Right renal cortex interstitium (tissue), 3 donors: ENCODE measurements at regions not wholly inside any gene's neighbourhood (a gene's known extent, or its start where the extent isn't known, plus 50 kb on each side); places are given as distances from the start of the nearest gene placed in this dataset.

Experiments
- DNase-seq, 3 donors: peaks; one replicate each; pipeline ENCODE4 v3.0.0-alpha.2; 2013; ENCODE audit warnings: low read depth in 3 of 3, low spot score in 2 of 3

- DNase-seq = no peak
These were observed 143.7 kb downstream of the SCP2D1 start for GRCh38 chr20:18957328-18957727.

- no peak for DNase-seq
These were observed 157.5 kb downstream of the SCP2D1 start for GRCh38 chr20:18971121-18971520.

- no peak for DNase-seq
These were observed 158.0 kb downstream of the SCP2D1 start for GRCh38 chr20:18971574-18971973.

GRCh38 chr20:18972251-18972876, 158.8 kb downstream of the SCP2D1 start:
- no peak for DNase-seq

GRCh38 chr20:18973529-18974173, 160.1 kb downstream of the SCP2D1 start:
- no peak for DNase-seq

GRCh38 chr20:18974660-18975059, 161.1 kb downstream of the SCP2D1 start:
- no peak for DNase-seq

- DNase-seq = no peak
These were observed 163.9 kb downstream of the SCP2D1 start for GRCh38 chr20:18977441-18977840.

- DNase-seq = no peak
These were observed 164.7 kb downstream of the SCP2D1 start for GRCh38 chr20:18978311-18978710.

GRCh38 chr20:18979132-18979531, 165.5 kb downstream of the SCP2D1 start:
- no peak for DNase-seq

- DNase-seq = no peak
These were observed 168.5 kb downstream of the SCP2D1 start for GRCh38 chr20:18981962-18982539.

GRCh38 chr20:18983796-18984195, 170.2 kb downstream of the SCP2D1 start:
- no peak for DNase-seq

- peak in 2 of 3 donors; percentile 10 to 13 for DNase-seq
These were observed 170.9 kb downstream of the SCP2D1 start for GRCh38 chr20:18984238-18985200.

- DNase-seq = no peak
These were observed 172.0 kb downstream of the SCP2D1 start for GRCh38 chr20:18985551-18985950.

GRCh38 chr20:18986146-18986830, 172.7 kb downstream of the SCP2D1 start:
- no peak for DNase-seq

GRCh38 chr20:18986895-18987580, 173.5 kb downstream of the SCP2D1 start:
- no peak for DNase-seq

GRCh38 chr20:18987781-18988360, 174.3 kb downstream of the SCP2D1 start:
- no peak for DNase-seq

GRCh38 chr20:18988701-18989100, 175.1 kb downstream of the SCP2D1 start:
- no peak for DNase-seq

GRCh38 chr20:18989736-18990474, 176.3 kb downstream of the SCP2D1 start:
- no peak for DNase-seq

- no peak for DNase-seq
These were observed 177.4 kb downstream of the SCP2D1 start for GRCh38 chr20:18991012-18991411.
